ENCODE measurements at regions not wholly inside any gene's neighbourhood (a gene's known extent, or its start where the extent isn't known, plus 50 kb on each side); places are given as distances from the start of the nearest gene placed in this dataset.
"Not testable (repeated sequence)": the region's sequence is repeated elsewhere in the genome, so short reads cannot be mapped to it uniquely, and the experiment has no call there.

GRCh38 chr4:10388146-10388545 is 69.1 kb downstream of the ZNF518B start:
- intact Hi-C loops (cut with micrococcal nuclease); H3K27ac Mint-ChIP-seq (ENCODE audit: low read depth, unreplicated experiment); H3K4me3 Mint-ChIP-seq (ENCODE audit: unreplicated experiment); H3K27me3 Mint-ChIP-seq (ENCODE audit: insufficient read depth, unreplicated experiment); H3K9me3 Mint-ChIP-seq (ENCODE audit: unreplicated experiment); DNase-seq (ENCODE audit: unreplicated experiment); POLR2A ChIA-PET; H3K36me3 Mint-ChIP-seq (ENCODE audit: insufficient read depth, unreplicated experiment); H3K4me1 Mint-ChIP-seq (ENCODE audit: insufficient read depth, unreplicated experiment); BruUV-seq (replicated peaks): not testable (repeated sequence)
- CTCF ChIA-PET, result interaction anchor here (0.7 to 1.2 kb wide), 4 partner anchors 149 to 230 kb away, joined by 3 to 5 read pairs (median 4); no protein-coding TSS in a partner anchor

- Mint-ChIP-seq H3K9me3 (ENCODE audit: unreplicated experiment) (peaks cover 10% of the 10 kb centered on the region), H3K27me3 (ENCODE audit: insufficient read depth, unreplicated experiment) (no peaks in the 10 kb centered on the region), H3K4me1 (ENCODE audit: insufficient read depth, unreplicated experiment) (no peaks in the 10 kb centered on the region), H3K36me3 (ENCODE audit: insufficient read depth, unreplicated experiment) (no peaks in the 10 kb centered on the region), H3K4me3 (ENCODE audit: unreplicated experiment) (no peak overlapping the region), H3K27ac (ENCODE audit: low read depth, unreplicated experiment) (no peak overlapping the region)
- no peak for DNase-seq (ENCODE audit: unreplicated experiment)
- ChIA-PET POLR2A (interaction anchor here (0.7 kb wide), 1 partner anchor 180 kb away, joined by 3 read pairs; no protein-coding TSS in a partner anchor), CTCF (no interaction called here)
- BruUV-seq (replicated peaks), result no TSS peak
- TF ChIP-seq CTCF (IDR thresholded peaks at IDR 0.05; ENCODE audit: unreplicated experiment), result no peak
- intact Hi-C loops (cut with micrococcal nuclease), result no loop called here
Observed at GRCh38 chr4:10385994-10386394, 71.2 kb downstream of the ZNF518B start.

GRCh38 chr4:10384974-10385373 is 72.3 kb downstream of the ZNF518B start:
- POLR2A ChIA-PET, result no interaction called here
- Mint-ChIP-seq H3K36me3 (ENCODE audit: insufficient read depth, unreplicated experiment) (no peaks in the 10 kb centered on the region), H3K27ac (ENCODE audit: low read depth, unreplicated experiment) (no peak overlapping the region), H3K4me3 (ENCODE audit: unreplicated experiment) (no peak overlapping the region), H3K27me3 (ENCODE audit: insufficient read depth, unreplicated experiment) (no peaks in the 10 kb centered on the region), H3K9me3 (ENCODE audit: unreplicated experiment) (peaks cover 15% of the 10 kb centered on the region), H3K4me1 (ENCODE audit: insufficient read depth, unreplicated experiment) (no peaks in the 10 kb centered on the region)
- BruUV-seq (replicated peaks), result no TSS peak
- peak; percentile 8 for DNase-seq (ENCODE audit: unreplicated experiment)
- TF ChIP-seq CTCF (IDR thresholded peaks at IDR 0.05; ENCODE audit: unreplicated experiment), result no peak
- CTCF ChIA-PET, result interaction anchor here (0.7 kb wide), 1 partner anchor 220 kb away, joined by 4 read pairs; no protein-coding TSS in a partner anchor
- intact Hi-C loops (cut with micrococcal nuclease), result no loop called here

- Mint-ChIP-seq H3K36me3 (ENCODE audit: insufficient read depth, unreplicated experiment) (no peaks in the 10 kb centered on the region), H3K27me3 (ENCODE audit: insufficient read depth, unreplicated experiment) (no peaks in the 10 kb centered on the region), H3K4me1 (ENCODE audit: insufficient read depth, unreplicated experiment) (no peaks in the 10 kb centered on the region), H3K27ac (ENCODE audit: low read depth, unreplicated experiment) (no peak overlapping the region), H3K4me3 (ENCODE audit: unreplicated experiment) (no peak overlapping the region), H3K9me3 (ENCODE audit: unreplicated experiment) (peaks cover 15% of the 10 kb centered on the region)
- DNase-seq (ENCODE audit: unreplicated experiment), result no peak
- ChIA-PET POLR2A (no interaction called here), CTCF (no interaction called here)
- TF ChIP-seq CTCF (IDR thresholded peaks at IDR 0.05; ENCODE audit: unreplicated experiment), result no peak
- intact Hi-C loops (cut with micrococcal nuclease), result no loop called here
- BruUV-seq (replicated peaks), result no TSS peak
Observed at GRCh38 chr4:10383417-10383816, 73.8 kb downstream of the ZNF518B start.

- H3K27me3 Mint-ChIP-seq (ENCODE audit: insufficient read depth, unreplicated experiment); H3K4me3 Mint-ChIP-seq (ENCODE audit: unreplicated experiment); H3K36me3 Mint-ChIP-seq (ENCODE audit: insufficient read depth, unreplicated experiment); CTCF ChIA-PET; BruUV-seq (replicated peaks); POLR2A ChIA-PET; H3K4me1 Mint-ChIP-seq (ENCODE audit: insufficient read depth, unreplicated experiment); intact Hi-C loops (cut with micrococcal nuclease); DNase-seq (ENCODE audit: unreplicated experiment); H3K27ac Mint-ChIP-seq (ENCODE audit: low read depth, unreplicated experiment): not testable (repeated sequence)
- H3K9me3 Mint-ChIP-seq (ENCODE audit: unreplicated experiment), result peaks cover 15% of the 10 kb centered on the region
Observed at GRCh38 chr4:10382171-10382570, 75.1 kb downstream of the ZNF518B start.
